NCI-H2196 (cell line): ENCODE measurements at regions not wholly inside any gene's neighbourhood (a gene's known extent, or its start where the extent isn't known, plus 50 kb on each side); places are given as distances from the start of the nearest gene placed in this dataset.
A peak's percentile ranks its signal among the peaks of the same experiment; 100 is the strongest.

Experiments
- DNase-seq: peaks from one replicate; lab custom pipeline; 2025; ENCODE audit not compliant: unreplicated experiment; lab: John Stamatoyannopoulos, UW

DNA sequence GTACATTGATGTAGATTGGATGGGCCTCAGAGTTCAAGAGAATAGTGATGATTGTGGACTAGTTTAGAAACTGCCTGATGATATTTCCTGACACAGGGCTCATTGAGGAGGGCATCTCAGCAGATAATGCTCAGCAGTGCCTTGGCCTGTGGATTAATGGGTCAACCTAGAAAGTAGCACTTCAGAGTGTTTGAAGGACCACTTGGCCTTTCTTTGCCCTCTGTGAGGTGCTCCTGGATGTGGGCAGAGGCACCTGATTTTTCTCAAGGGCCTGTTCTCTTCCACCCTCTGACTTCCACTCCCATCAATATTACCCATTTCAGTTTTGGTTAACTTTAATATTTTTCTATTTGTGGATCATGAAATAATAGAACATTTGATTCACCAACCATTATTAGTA lies 270.6 kb upstream of the BMP2 start:
- no peak for DNase-seq

DNA sequence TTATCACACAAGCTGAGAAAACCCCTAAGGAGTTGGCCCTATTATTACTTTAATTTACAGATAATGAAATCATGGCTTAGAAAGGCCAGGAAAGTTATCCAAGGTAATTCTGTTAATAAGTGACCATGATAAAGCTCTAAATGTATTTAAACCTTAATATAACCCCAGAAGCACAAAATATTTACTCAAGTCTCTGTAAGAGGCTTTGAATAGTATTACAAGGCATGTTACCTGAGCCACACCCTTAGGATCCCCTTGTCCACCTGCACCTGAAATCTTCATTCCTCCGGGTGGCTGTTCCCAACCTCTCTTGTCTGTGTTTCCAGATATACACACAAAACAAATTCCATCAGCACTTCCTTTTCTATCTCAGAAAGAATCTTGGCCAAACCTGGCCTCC lies 271.6 kb upstream of the BMP2 start:
- DNase-seq, result no peak

DNA sequence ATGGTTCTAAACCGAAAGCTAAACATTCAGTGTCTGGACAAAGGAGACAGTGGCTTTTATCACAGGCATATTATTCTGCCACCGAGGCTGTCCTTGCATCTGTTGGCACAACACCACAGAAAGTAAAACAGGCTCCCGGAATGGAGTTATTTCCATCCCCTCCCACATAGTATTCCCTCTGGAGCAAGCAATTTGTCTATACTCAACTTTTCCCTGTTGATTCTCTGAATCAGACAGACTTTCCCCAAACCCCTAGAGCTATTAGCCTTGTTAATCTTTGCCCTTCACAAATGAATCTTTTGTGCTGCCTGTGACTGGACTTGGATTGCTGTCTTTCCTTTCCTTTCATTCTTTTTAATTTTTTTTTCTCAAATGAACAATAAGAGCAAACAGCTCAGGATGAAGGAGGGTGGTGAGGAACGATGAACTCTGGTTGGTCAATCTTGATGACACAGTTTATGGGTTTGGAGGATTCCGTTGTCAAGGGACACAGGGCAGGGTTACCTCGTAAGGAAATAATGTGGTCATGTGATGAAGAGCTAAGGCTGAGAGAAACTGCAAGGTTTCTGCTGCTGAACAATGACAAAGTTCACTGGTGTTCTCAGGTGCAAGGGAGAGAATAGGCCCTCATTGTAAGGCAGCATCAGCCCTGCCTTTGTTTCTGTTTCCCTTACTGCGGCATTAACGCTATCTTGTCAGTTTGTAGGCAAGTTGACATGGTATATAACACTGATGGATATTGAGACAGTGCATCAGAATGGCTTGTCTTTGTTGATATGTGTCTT lies 275.0 kb upstream of the BMP2 start:
- DNase-seq, result peak; percentile 45

- DNase-seq, result no peak
Observed at GRCh38 chr20:6490849-6491248, 276.6 kb upstream of the BMP2 start.

DNA sequence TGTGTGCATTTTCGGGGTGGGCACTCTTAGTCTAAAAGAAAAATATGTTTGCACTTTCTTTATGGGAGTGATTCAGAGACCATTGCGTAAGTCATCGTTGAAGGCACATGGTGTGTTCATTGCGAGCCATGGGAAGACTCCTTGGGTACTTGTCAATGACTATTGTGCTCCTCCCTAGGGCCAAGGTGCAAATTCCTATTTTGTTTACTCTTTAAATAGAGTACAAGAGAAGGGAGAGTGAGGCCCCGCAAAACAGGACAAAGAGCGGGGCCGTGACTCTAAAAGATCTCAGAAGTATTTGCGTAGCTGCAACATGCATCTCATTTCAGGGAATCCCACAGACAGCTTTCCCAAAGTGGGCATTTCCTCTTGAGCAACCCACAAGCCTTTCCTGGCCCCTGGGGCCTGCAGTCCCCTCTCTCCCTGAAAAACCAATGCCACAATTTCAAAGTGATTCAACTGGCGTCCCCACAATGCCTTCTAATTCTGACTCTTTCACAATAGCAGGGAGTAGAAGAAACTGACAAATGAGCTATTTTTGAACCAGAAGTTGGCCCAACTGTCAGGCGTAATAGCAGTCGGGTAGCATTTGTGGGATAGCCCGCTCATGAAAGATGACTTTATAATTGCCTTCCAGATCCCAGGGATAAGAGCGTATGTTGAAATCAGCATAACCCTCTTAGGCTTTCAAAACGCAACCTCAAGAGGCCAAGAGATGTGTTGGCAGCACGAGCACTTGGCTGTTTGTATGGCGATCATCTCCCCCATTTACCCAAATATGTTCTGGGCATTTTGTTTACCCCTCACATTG lies 277.9 kb upstream of the BMP2 start:
- peak; percentile 78 for DNase-seq

GRCh38 chr20:6485351-6485750 lies 282.1 kb upstream of the BMP2 start:
- no peak for DNase-seq

DNA sequence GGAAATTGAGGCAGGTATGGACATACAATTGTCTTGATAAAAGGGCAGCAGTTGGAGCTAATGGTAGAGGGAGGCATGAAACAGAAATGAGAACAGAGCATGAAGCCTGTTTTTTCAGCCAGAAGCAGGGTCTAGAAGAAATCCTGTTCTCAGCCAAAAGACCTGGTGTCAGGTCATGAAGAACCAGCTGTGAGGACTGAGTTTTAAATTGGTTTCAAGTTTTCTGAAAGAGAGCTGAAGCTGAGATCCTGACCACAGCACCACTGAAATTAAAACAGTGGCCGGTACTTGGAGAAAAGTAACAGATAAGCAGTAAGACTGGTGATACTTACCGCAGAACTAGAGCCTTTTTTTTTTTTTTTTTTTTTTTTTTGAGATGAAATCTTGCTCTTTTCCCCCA lies 283.8 kb upstream of the BMP2 start:
- no peak for DNase-seq

DNA sequence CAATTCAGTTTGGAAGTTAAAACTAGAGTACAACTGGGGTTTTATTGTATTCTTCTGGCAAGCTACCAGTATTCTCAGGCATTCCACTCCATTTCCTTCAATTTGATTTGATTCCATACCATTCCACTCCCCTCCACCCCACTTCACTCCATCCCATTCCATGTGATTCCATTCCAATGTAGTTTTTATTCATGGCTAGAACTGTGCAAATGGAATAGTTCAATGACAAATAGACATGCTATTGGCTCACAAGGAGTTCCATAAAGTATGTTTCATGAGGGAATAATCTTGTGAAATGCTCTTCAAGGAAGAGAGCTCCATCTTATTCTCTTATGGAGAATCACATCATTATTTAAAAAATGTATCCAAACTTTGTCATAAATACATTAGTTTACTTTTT lies 285.0 kb upstream of the BMP2 start:
- DNase-seq, result no peak

GRCh38 chr20:6480328-6481200 lies 286.9 kb upstream of the BMP2 start:
- DNase-seq, result peak; percentile 56

- DNase-seq, result no peak
Observed at GRCh38 chr20:6473197-6473596, 294.3 kb upstream of the BMP2 start.

GRCh38 chr20:6471871-6472270 lies 295.6 kb upstream of the BMP2 start:
- no peak for DNase-seq

DNA sequence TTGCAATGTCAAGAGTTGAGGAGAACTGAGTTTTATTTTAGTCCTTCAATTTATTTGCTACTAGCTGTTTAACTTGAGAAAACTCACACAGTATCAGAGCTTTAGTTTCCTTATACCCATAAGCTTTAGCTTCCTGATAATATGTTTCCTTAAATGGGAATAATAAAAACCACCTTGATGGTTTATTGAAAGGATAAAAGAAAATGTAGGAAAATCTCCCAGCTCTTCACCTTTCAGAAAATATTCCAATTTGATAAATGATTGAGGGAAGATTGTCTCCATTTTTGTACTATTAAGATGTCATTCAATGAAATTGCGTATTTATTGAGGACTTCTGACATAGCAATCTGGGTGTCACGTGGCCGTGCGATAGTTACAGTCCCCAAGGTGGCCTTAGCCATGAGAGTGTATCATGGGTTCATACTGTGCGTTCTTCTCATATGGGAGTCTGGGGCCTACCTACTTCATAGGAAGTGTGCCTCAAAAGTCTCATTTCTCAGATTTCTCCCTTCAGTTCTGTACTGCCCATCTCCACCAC lies 296.3 kb upstream of the BMP2 start:
- no peak for DNase-seq

GRCh38 chr20:6469695-6470094 lies 297.8 kb upstream of the BMP2 start:
- no peak for DNase-seq

DNA sequence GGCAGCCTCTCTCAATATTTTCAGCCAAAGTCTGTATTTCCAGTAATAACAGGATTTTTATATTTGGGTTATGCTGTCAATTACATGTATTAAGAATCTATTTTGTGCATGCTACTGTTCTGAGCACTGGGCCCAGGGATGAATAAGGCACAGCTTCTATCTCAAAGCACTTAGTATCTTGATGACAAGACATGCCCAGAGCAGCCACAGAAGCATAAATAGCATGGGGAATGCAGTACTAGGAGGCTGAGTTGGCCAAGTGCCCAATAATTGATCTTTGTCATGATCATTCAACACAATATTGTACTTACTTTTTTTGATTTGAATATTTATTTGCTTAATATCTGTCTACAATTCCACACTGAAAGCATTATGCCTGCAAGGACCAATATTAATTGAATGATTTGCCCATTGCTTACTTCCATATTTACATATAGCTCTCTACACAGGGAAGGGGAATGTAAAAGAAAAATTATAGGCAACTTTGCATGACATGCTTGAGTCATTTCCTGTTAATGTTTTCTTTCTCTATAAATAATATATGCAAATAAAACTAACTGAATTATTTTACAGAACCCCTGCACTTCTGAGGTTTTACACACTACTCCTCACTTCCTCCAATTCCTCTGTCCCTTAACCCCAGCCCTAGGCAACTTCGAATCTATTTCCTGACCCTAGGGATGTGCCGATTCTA lies 298.9 kb upstream of the BMP2 start:
- no peak for DNase-seq

DNA sequence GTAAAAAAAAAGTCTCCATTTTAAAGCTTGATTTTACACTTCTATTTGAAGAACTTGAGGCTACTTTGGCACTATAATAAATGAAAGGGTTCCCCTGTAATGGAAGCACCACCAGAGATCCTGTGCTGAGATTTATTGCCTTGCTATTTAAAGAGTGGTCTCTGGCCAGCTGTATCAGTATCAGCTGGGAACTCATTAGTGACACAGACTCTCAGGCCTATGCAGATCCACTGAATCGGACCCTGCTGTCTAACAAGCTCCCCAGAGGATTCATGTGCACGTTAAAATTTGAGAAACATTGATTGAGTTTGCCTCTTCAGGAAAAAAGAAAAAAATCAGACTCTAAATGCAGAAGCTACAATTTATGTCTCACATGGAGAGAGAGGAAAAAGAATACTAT lies 299.9 kb upstream of the BMP2 start:
- DNase-seq, result no peak

- no peak for DNase-seq
Observed at GRCh38 chr20:6466075-6466810, 301.2 kb upstream of the BMP2 start.

- DNase-seq, result no peak
Observed at GRCh38 chr20:6450841-6451240, 316.6 kb upstream of the BMP2 start.

- no peak for DNase-seq
Observed at GRCh38 chr20:6440443-6440799, 317.6 kb upstream of the FERMT1 start.

DNA sequence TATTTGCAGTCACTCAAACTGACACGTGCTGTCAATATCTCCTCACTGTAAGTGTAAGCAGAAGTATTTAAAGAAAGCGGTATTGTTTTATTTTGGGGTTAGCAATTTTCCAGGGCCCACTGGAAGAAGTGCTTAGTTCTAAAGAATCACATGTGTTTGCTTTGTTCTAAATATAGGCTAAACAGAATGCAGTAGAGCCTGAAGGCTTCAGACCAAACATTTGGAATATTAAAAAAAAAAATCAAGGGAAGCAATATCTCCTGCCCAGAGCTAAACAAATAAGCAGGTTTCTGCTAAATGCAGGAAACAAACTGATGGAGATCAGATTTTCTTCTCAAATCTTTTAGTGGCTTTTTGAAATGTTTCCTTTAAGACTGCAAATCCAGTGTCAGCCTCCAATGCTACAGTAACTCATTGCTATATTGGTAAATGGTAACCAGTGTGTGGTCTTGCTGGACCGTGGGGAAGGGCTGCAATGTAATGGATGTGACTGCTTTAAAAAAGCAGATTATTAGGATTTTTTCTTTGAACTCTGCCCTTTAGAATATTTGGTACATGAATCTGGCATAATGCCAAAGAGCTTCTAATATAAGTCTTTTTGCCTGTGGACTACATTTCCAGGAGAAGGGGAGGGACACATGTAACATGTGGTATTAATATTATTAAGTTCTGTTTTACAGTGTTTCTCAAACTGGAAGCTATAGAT lies 317.1 kb upstream of the FERMT1 start:
- DNase-seq, result no peak
